Fibroblast of lung (primary cell): ENCODE measurements at regions not wholly inside any gene's neighbourhood (a gene's known extent, or its start where the extent isn't known, plus 50 kb on each side); places are given as distances from the start of the nearest gene placed in this dataset.

Experiments used
- DNase-seq, 2 donors: peaks; one replicate each; pipeline versions ENCODE4 v3.0.0 to v3.0.0-alpha.2; 2010; ENCODE audit warnings: low read depth in 2 of 2
- H2AFZ ChIP-seq: 2 replicates; pipeline ENCODE4 v1.5.1; 2012; ENCODE audit warnings: low read length, control low read depth, inconsistent platforms
- H3K27ac ChIP-seq: 2 replicates; pipeline ENCODE4 v1.5.1; 2011; ENCODE audit warnings: low read length, control low read depth; ENCODE audit not compliant: insufficient read depth
- H3K27me3 ChIP-seq: 2 replicates; pipeline ENCODE4 v1.5.1; 2011; ENCODE audit warnings: mild to moderate bottlenecking, low read length; ENCODE audit not compliant: control insufficient read depth, insufficient read depth
- H3K36me3 ChIP-seq: 2 replicates; pipeline ENCODE4 v1.5.1; 2011; ENCODE audit warnings: low read length; ENCODE audit not compliant: control insufficient read depth, insufficient read depth
- H3K4me1 ChIP-seq: 2 replicates; pipeline ENCODE4 v1.5.1; 2011; ENCODE audit warnings: low read length; ENCODE audit not compliant: control insufficient read depth, insufficient read depth; ENCODE audit errors: extremely low read depth
- H3K4me2 ChIP-seq: 2 replicates; pipeline ENCODE4 v1.5.1; 2011; ENCODE audit warnings: low read length, control low read depth; ENCODE audit not compliant: insufficient read depth; ENCODE audit errors: extremely low read depth
- H3K4me3 ChIP-seq, 4 experiments: fragments of 200-600 bp in 1 of 4; sonication (generic) in 1 of 4; replicated peaks in 1 of 4; 2 replicates each; pipeline ENCODE4 v1.5.1; 2011 to 2016; ENCODE audit warnings: low read length in 4 of 4, low read depth in 3 of 4, mild to moderate bottlenecking in 3 of 4, control low read depth in 2 of 4, inconsistent platforms in 1 of 4, mixed read lengths in 1 of 4; ENCODE audit not compliant: insufficient read depth in 1 of 4; ENCODE audit errors: control extremely low read depth in 1 of 4
- H3K79me2 ChIP-seq: 2 replicates; pipeline ENCODE4 v1.5.1; 2012; ENCODE audit warnings: mild to moderate bottlenecking, low read length, inconsistent platforms; ENCODE audit not compliant: control insufficient read depth, insufficient read depth
- H3K9ac ChIP-seq: 2 replicates; pipeline ENCODE4 v1.5.1; 2011; ENCODE audit warnings: mild to moderate bottlenecking, low read length, control low read depth; ENCODE audit not compliant: insufficient read depth
- H3K9me3 ChIP-seq: 2 replicates; pipeline ENCODE4 v1.5.1; 2012; ENCODE audit warnings: low read depth, low read length; ENCODE audit not compliant: control insufficient read depth, insufficient read depth
- H4K20me1 ChIP-seq: 2 replicates; pipeline ENCODE4 v1.5.1; 2011; ENCODE audit warnings: low read length; ENCODE audit not compliant: control insufficient read depth, insufficient read depth; ENCODE audit errors: extremely low read depth
- CTCF ChIP-seq, 2 donors: IDR thresholded peaks in 1 of 2; conservative IDR thresholded peaks in 1 of 2; 1 replicate in 1 of 2; 2 replicates in 1 of 2; pipeline ENCODE4 v1.5.1; 2011 to 2012; ENCODE audit warnings: low read length in 2 of 2, control low read depth in 1 of 2, inconsistent platforms in 1 of 2, low read depth in 1 of 2, mild to moderate bottlenecking in 1 of 2
- EZH2 ChIP-seq: IDR thresholded peaks from 2 replicates; pipeline ENCODE4 v1.5.1; 2012; ENCODE audit warnings: low read length, control low read depth, mild to moderate bottlenecking; ENCODE audit errors: missing control alignments

- Histone ChIP-seq H4K20me1 (no peaks in the 10 kb centered on the region), H3K4me2 (no peak overlapping the region), H3K36me3 (no peaks in the 10 kb centered on the region), H3K79me2 (no peaks in the 10 kb centered on the region), H3K4me1 (no peaks in the 10 kb centered on the region), H3K4me3 (no peak overlapping the region), H3K27ac (no peak overlapping the region), H3K9me3 (no peaks in the 10 kb centered on the region), H3K27me3 (no peaks in the 10 kb centered on the region), H3K9ac (no peak overlapping the region), H2AFZ (no peak overlapping the region)
- DNase-seq, result no peak
- TF ChIP-seq EZH2 (no peak), CTCF (conservative IDR thresholded peaks at IDR 0.05 in 1 of 2, IDR thresholded peaks at IDR 0.05 in 1 of 2; ENCODE audit: low read depth in 1 of 2, low read length in 2 of 2) (no peak)
These were observed 55.9 kb upstream of the C5orf58 start for GRCh38 chr5:170176916-170177315.

GRCh38 chr5:170178814-170179213 is 54.0 kb upstream of the C5orf58 start:
- Histone ChIP-seq H3K79me2 (no peaks in the 10 kb centered on the region), H2AFZ (no peak overlapping the region), H3K36me3 (no peaks in the 10 kb centered on the region), H3K4me3 (no peak overlapping the region), H3K9me3 (no peaks in the 10 kb centered on the region), H3K27ac (no peak overlapping the region), H3K27me3 (no peaks in the 10 kb centered on the region), H4K20me1 (no peaks in the 10 kb centered on the region), H3K4me1 (no peaks in the 10 kb centered on the region), H3K4me2 (no peak overlapping the region), H3K9ac (no peak overlapping the region)
- no peak for TF ChIP-seq EZH2
- no peak for DNase-seq

DNA sequence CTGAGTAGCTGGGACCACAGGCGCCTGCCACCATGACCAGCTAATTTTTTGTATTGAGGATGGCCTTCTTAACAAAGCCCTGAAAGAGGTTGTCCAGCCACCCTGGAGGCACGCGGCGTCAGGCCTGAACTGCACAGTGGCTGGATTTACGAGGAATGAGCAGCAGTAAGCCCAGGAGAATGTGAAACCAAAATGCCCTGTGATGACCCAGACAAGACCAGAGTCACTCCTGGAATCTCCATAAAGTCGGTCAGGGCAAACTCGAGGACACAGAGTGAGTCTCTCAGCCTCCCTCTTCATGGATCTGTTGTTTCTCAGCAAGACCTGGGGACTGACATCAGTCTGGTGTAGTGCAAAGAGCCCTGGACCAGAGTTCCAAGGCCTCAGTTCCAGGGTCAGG is 53.2 kb upstream of the C5orf58 start:
- no peak overlapping the region for H3K4me2 ChIP-seq
- no peak overlapping the region for H3K4me3 ChIP-seq
- DNase-seq, result no peak
- TF ChIP-seq CTCF (conservative IDR thresholded peaks at IDR 0.05 in 1 of 2, IDR thresholded peaks at IDR 0.05 in 1 of 2; ENCODE audit: low read depth in 1 of 2, low read length in 2 of 2) (no peak), EZH2 (no peak)
- no peaks in the 10 kb centered on the region for H3K36me3 ChIP-seq
- H3K9ac ChIP-seq, result no peak overlapping the region
- H3K27me3 ChIP-seq, result no peaks in the 10 kb centered on the region
- H4K20me1 ChIP-seq, result no peaks in the 10 kb centered on the region
- H3K9me3 ChIP-seq, result no peaks in the 10 kb centered on the region
- H3K27ac ChIP-seq, result no peak overlapping the region
- no peaks in the 10 kb centered on the region for H3K79me2 ChIP-seq
- no peak overlapping the region for H2AFZ ChIP-seq
- no peaks in the 10 kb centered on the region for H3K4me1 ChIP-seq
